AG09309 (cell line): ENCODE measurements at regions not wholly inside any gene's neighbourhood (a gene's known extent, or its start where the extent isn't known, plus 50 kb on each side); places are given as distances from the start of the nearest gene placed in this dataset.

Experiments
- DNase-seq: peaks from one replicate; pipeline ENCODE4 v3.0.0-alpha.2; 2010; ENCODE audit warnings: low read depth
- H3K4me3 ChIP-seq: 2 replicates; pipeline ENCODE4 v1.5.1; 2011; ENCODE audit warnings: mild to moderate bottlenecking, low read depth, low read length, moderate library complexity; ENCODE audit not compliant: control insufficient read depth
- TF ChIP-seq, protein P1 (sequence below): IDR thresholded peaks from 2 replicates; pipeline ENCODE4 v1.5.1; 2011; ENCODE audit warnings: mild to moderate bottlenecking, low read depth, low read length, inconsistent platforms; ENCODE audit not compliant: insufficient read depth, control insufficient read depth; ENCODE audit errors: missing control alignments

DNA sequence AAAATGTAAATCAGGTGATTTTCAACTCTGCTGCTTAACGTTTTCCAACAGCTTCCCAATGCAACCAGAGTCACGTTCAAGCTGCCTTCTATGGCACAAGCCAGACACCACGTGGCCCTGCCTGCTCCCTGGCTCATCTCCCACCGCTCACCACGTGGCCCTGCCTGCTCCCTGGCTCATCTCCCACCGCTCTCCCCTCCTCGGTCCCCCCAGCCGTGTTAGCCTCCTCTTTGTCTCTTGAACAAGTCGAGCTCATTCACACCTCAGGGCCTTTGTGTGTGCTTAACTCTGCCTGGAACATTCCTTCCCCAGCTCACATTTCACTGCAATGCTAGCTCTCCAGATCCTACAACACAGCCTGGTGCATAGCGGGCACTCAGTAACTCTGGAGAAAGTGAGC is 307.6 kb downstream of the CTTN start:
- TF ChIP-seq, protein P1, sequence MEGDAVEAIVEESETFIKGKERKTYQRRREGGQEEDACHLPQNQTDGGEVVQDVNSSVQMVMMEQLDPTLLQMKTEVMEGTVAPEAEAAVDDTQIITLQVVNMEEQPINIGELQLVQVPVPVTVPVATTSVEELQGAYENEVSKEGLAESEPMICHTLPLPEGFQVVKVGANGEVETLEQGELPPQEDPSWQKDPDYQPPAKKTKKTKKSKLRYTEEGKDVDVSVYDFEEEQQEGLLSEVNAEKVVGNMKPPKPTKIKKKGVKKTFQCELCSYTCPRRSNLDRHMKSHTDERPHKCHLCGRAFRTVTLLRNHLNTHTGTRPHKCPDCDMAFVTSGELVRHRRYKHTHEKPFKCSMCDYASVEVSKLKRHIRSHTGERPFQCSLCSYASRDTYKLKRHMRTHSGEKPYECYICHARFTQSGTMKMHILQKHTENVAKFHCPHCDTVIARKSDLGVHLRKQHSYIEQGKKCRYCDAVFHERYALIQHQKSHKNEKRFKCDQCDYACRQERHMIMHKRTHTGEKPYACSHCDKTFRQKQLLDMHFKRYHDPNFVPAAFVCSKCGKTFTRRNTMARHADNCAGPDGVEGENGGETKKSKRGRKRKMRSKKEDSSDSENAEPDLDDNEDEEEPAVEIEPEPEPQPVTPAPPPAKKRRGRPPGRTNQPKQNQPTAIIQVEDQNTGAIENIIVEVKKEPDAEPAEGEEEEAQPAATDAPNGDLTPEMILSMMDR = no peak
- no peak for DNase-seq

GRCh38 chr11:70707821-70708220 is 309.5 kb downstream of the CTTN start:
- no peak for DNase-seq
- no peak overlapping the region for H3K4me3 ChIP-seq
- TF ChIP-seq, protein P1 = no peak

More for the DNA sequence above, 307.6 kb downstream of the CTTN start:
- no peak overlapping the region for H3K4me3 ChIP-seq

DNA sequence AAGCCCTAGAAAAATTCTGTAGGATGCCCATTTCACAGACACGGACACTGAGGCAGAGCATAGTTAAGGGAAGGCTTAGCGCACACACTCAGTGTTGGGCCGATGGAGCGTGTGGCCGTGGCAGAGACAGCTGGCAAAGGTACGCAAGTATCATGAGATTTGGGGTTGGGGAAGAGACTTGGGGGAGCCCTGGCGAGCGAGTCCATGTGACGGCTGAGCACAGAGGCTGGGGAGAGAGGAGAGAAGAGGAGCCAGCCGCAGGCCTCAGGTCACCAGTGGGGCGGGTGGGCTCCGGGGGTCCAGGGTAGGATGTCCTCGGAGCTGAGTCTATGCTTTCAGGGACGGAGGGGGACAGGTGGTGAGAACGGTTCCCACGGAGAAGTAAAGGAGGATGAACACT is 311.3 kb downstream of the CTTN start:
- H3K4me3 ChIP-seq = no peak overlapping the region
- TF ChIP-seq, protein P1 = no peak
- DNase-seq = no peak

DNA sequence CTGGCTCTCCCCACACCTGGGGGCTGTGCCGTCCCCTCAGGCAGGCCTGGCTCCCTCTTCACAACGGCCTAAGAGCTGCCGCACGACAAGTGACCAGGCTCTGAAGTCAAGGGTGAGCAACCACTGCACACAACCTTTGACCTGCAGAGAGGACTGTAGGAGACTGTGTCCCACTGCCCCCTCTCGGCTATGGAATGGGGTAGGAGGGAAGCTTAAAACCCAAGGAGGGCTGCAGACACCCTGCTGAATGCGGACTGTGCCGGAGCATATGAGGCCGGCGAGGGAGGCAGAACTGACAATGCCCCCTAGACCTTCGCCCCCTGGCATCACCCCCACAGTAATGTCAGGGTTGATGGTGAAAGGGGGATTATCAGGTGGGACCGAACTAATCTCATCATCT is 311.9 kb downstream of the CTTN start:
- no peak overlapping the region for H3K4me3 ChIP-seq
- TF ChIP-seq, protein P1 = no peak
- no peak for DNase-seq

DNA sequence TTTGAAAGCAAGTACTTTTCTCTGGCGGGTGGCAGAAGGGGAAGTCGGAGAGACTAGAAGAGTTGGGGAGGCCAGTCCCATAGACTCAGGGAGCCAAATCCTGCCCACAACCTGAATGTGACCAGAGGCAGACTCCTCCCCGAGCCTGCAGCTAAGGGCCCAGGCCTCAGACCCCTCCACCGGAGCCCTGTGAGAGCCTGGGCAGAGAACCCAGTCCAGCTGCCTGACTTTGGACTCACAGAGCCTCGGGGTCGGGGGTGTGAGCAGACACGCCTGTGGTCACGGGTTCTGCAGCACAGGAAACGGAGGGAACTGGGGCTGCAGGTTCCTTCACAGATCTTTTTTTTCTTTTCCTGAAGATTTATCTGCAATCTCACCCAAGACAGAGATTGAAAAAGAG is 312.3 kb downstream of the CTTN start:
- no peak for DNase-seq
- H3K4me3 ChIP-seq = no peak overlapping the region
- TF ChIP-seq, protein P1 = no peak

DNA sequence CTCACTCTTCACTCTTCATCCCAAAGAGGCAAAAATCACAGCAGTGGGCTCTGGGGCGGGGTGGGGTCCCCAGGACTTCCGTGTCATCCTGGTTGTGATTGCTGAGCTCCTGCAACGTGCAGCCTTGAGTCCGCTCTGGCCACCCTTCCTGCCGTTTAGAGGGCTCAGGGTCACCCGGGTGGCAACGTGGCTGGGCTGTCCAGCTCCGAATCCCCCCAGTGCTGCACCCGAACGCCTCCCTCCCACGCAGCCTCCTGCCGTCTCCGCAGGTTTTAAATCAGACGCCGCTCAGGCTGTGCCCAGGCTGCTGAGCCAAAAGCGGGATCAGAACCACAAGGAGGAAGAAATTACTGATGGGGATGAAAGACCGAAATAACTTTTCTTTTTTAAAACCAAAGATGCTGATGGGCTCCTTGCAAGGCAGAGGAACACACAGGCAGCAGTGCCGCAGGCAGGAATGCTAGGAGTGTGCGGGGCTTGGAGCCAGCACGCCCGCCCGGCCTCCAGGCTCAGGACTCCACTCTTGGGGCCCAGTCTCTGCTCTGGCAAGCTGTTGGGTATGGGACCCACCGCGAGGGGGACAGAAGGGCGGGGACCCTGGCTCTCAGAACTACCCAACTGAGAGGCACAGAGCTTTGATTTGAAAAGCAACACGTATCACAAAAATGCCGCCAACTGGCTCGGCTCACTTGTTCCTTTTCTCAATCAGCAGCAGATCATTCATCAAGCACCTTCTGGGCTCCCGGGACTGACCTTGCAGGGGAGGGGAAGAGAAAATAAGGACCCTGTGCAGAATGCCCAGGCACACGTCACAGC is 313.0 kb downstream of the CTTN start:
- TF ChIP-seq, protein P1 = no peak
- no peak for DNase-seq
- H3K4me3 ChIP-seq = no peak overlapping the region
